ENCODE measurements at regions not wholly inside any gene's neighbourhood (a gene's known extent, or its start where the extent isn't known, plus 50 kb on each side); places are given as distances from the start of the nearest gene placed in this dataset.

- TF ChIP-seq CTCF (IDR thresholded peaks at IDR 0.05; ENCODE audit: unreplicated experiment) = no peak
- Mint-ChIP-seq H3K36me3 (ENCODE audit: low read depth, unreplicated experiment) (no peaks in the 10 kb centered on the region), H3K27me3 (ENCODE audit: unreplicated experiment) (no peaks in the 10 kb centered on the region), H3K9me3 (ENCODE audit: unreplicated experiment) (no peaks in the 10 kb centered on the region), H3K4me3 (ENCODE audit: unreplicated experiment) (no peak overlapping the region), H3K4me1 (ENCODE audit: unreplicated experiment) (no peaks in the 10 kb centered on the region), H3K27ac (ENCODE audit: unreplicated experiment) (no peak overlapping the region)
- DNase-seq (ENCODE audit: low spot score) = peak; percentile 34
Measured at GRCh38 chr7:10708447-10708846, 265.2 kb upstream of the PHF14 start.

GRCh38 chr7:10718768-10719167 is 254.9 kb upstream of the PHF14 start:
- Mint-ChIP-seq H3K4me3 (ENCODE audit: unreplicated experiment) (no peak overlapping the region), H3K36me3 (ENCODE audit: low read depth, unreplicated experiment) (no peaks in the 10 kb centered on the region), H3K4me1 (ENCODE audit: unreplicated experiment) (no peaks in the 10 kb centered on the region), H3K27me3 (ENCODE audit: unreplicated experiment) (no peaks in the 10 kb centered on the region), H3K9me3 (ENCODE audit: unreplicated experiment) (no peaks in the 10 kb centered on the region), H3K27ac (ENCODE audit: unreplicated experiment) (no peak overlapping the region)
- no peak for TF ChIP-seq CTCF (IDR thresholded peaks at IDR 0.05; ENCODE audit: unreplicated experiment)
- DNase-seq (ENCODE audit: low spot score) = no peak

GRCh38 chr7:10720042-10720441 is 253.6 kb upstream of the PHF14 start:
- H3K9me3 Mint-ChIP-seq (ENCODE audit: unreplicated experiment) = no peaks in the 10 kb centered on the region
- no peak for DNase-seq (ENCODE audit: low spot score)

GRCh38 chr7:10721289-10721688 is 252.4 kb upstream of the PHF14 start:
- Mint-ChIP-seq H3K4me3 (ENCODE audit: unreplicated experiment) (no peak overlapping the region), H3K9me3 (ENCODE audit: unreplicated experiment) (no peaks in the 10 kb centered on the region)

More at GRCh38 chr7:10720042-10720441, 253.6 kb upstream of the PHF14 start:
- H3K36me3 Mint-ChIP-seq (ENCODE audit: low read depth, unreplicated experiment) = no peaks in the 10 kb centered on the region
- no peak overlapping the region for H3K4me3 Mint-ChIP-seq (ENCODE audit: unreplicated experiment)
- H3K27me3 Mint-ChIP-seq (ENCODE audit: unreplicated experiment) = no peaks in the 10 kb centered on the region
- no peak overlapping the region for H3K27ac Mint-ChIP-seq (ENCODE audit: unreplicated experiment)
- H3K4me1 Mint-ChIP-seq (ENCODE audit: unreplicated experiment) = no peaks in the 10 kb centered on the region
- no peak for TF ChIP-seq CTCF (IDR thresholded peaks at IDR 0.05; ENCODE audit: unreplicated experiment)

GRCh38 chr7:10723832-10724231 is 249.8 kb upstream of the PHF14 start:
- no peak for TF ChIP-seq CTCF (IDR thresholded peaks at IDR 0.05; ENCODE audit: unreplicated experiment)
- H3K4me1 Mint-ChIP-seq (ENCODE audit: unreplicated experiment) = no peaks in the 10 kb centered on the region
- DNase-seq (ENCODE audit: low spot score) = no peak
- no peaks in the 10 kb centered on the region for H3K27me3 Mint-ChIP-seq (ENCODE audit: unreplicated experiment)
- no peaks in the 10 kb centered on the region for H3K36me3 Mint-ChIP-seq (ENCODE audit: low read depth, unreplicated experiment)
- no peak overlapping the region for H3K4me3 Mint-ChIP-seq (ENCODE audit: unreplicated experiment)
- no peak overlapping the region for H3K27ac Mint-ChIP-seq (ENCODE audit: unreplicated experiment)
- H3K9me3 Mint-ChIP-seq (ENCODE audit: unreplicated experiment) = no peaks in the 10 kb centered on the region

More at GRCh38 chr7:10721289-10721688, 252.4 kb upstream of the PHF14 start:
- H3K36me3 Mint-ChIP-seq (ENCODE audit: low read depth, unreplicated experiment) = no peaks in the 10 kb centered on the region
- H3K27ac Mint-ChIP-seq (ENCODE audit: unreplicated experiment) = no peak overlapping the region
- TF ChIP-seq CTCF (IDR thresholded peaks at IDR 0.05; ENCODE audit: unreplicated experiment) = no peak
- H3K4me1 Mint-ChIP-seq (ENCODE audit: unreplicated experiment) = no peaks in the 10 kb centered on the region
- DNase-seq (ENCODE audit: low spot score) = no peak
- H3K27me3 Mint-ChIP-seq (ENCODE audit: unreplicated experiment) = no peaks in the 10 kb centered on the region

All from endothelial cell (in vitro differentiated cells).